Endodermal cell (in vitro differentiated cells): ENCODE measurements at regions not wholly inside any gene's neighbourhood (a gene's known extent, or its start where the extent isn't known, plus 50 kb on each side); places are given as distances from the start of the nearest gene placed in this dataset.

Experiments used
- DNase-seq: peaks from one replicate; pipeline ENCODE4 v3.0.0-alpha.2; 2017
- H3K27ac ChIP-seq: 2 replicates; pipeline ENCODE4 v1.5.1; 2013; ENCODE audit warnings: mild to moderate bottlenecking, low read depth, low read length, moderate library complexity
- H3K27me3 ChIP-seq: 2 replicates; pipeline ENCODE4 v1.6.1; 2013; ENCODE audit warnings: mild to moderate bottlenecking, low read length, moderate library complexity; ENCODE audit not compliant: insufficient read depth, control insufficient read depth, poor library complexity, severe bottlenecking
- H3K36me3 ChIP-seq: 2 replicates; pipeline ENCODE4 v1.7.0; 2013; ENCODE audit warnings: mild to moderate bottlenecking, low read length, moderate library complexity; ENCODE audit not compliant: control insufficient read depth, insufficient read depth
- H3K4me1 ChIP-seq: one replicate; pipeline ENCODE4 v1.7.0; 2013; ENCODE audit warnings: low read length; ENCODE audit not compliant: control insufficient read depth, insufficient read depth
- H3K4me3 ChIP-seq: 2 replicates; pipeline ENCODE4 v1.5.1; 2013; ENCODE audit warnings: mild to moderate bottlenecking, low read length, moderate library complexity
- H3K9ac ChIP-seq: 2 replicates; pipeline ENCODE4 v1.6.1; 2013; ENCODE audit warnings: mild to moderate bottlenecking, low read length, moderate library complexity; ENCODE audit not compliant: poor library complexity, severe bottlenecking; ENCODE audit errors: extremely low read depth
- H3K9me3 ChIP-seq: 2 replicates; pipeline ENCODE4 v1.6.1; 2013; ENCODE audit warnings: mild to moderate bottlenecking, low read length, moderate library complexity; ENCODE audit not compliant: control insufficient read depth
- H3K27ac Mint-ChIP-seq: 2 replicates; pipeline ENCODE4 v1.8.0; 2020; ENCODE audit warnings: mixed read lengths
- H3K27me3 Mint-ChIP-seq: 2 replicates; pipeline ENCODE4 v1.8.0; 2021; ENCODE audit warnings: mild to moderate bottlenecking, mixed read lengths; ENCODE audit not compliant: insufficient read depth
- H3K36me3 Mint-ChIP-seq: 2 replicates; pipeline ENCODE4 v1.8.0; 2020; ENCODE audit warnings: low read depth, mixed read lengths
- H3K4me1 Mint-ChIP-seq: 2 replicates; pipeline ENCODE4 v1.8.0; 2020; ENCODE audit warnings: mixed read lengths
- H3K4me3 Mint-ChIP-seq: 2 replicates; pipeline ENCODE4 v1.8.0; 2020; ENCODE audit warnings: mild to moderate bottlenecking, moderate library complexity, mixed read lengths
- H3K9me3 Mint-ChIP-seq: 2 replicates; pipeline ENCODE4 v1.8.0; 2020; ENCODE audit warnings: mild to moderate bottlenecking, mixed read lengths
- WGBS, 2 experiments: methylation state at CpG; one replicate each; pipeline versions ENCODE4 v1.1.5 to v1.1.7; 2013; ENCODE audit warnings: missing lambda C conversion rate in 2 of 2, mixed read lengths in 1 of 2; ENCODE audit not compliant: insufficient coverage in 1 of 2, insufficient read length in 1 of 2; 5-methylcytosine and 5-hydroxymethylcytosine counted together
- TF ChIP-seq, protein P1 (sequence below): fragments of 200-600 bp; sonication (generic); conservative IDR thresholded peaks from 2 replicates; pipeline ENCODE4 v1.5.0; 2021; ENCODE audit warnings: antibody characterized with exemption, mild to moderate bottlenecking

DNA sequence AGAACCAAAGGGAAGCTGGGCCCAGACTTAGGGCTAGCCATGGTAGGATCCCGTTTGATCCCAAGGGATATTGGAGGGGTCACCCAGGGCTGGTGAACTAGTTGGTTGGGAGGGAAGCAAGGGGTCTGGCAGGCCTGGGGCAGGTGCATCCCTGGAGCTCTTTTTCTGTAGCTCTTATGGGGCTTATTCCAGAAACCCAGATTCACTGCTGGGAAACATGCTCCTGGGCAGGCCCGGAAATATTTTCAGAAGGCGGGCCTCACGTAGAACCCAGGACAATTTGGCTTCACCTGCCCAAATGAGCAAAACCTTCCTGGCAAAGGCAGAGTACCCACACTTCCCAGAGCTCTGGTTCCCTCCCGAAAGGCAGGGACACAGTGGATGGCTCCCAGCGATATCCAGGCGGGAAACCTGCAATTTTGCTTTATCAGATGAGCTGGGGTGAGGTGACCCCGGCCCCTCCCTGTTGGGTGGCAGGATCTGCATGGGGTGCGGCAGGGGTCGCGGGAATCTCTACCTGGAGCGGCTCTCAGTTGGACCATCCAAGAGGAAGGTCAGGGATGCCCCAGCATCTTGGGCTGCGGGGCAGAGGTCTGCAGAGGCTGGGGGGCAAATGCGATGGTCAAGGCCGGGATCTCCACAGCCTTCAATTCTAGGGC, 533.9 kb downstream of the TCERG1L start:
- Histone ChIP-seq H3K9ac (no peak overlapping the region), H3K4me1 (no peaks in the 10 kb centered on the region), H3K27me3 (no peaks in the 10 kb centered on the region), H3K27ac (no peak overlapping the region), H3K9me3 (no peaks in the 10 kb centered on the region), H3K4me3 (no peak overlapping the region), H3K36me3 (no peaks in the 10 kb centered on the region)
- H3K27me3 Mint-ChIP-seq = peaks cover 3% of the 10 kb centered on the region
- DNase-seq = no peak
- H3K36me3 Mint-ChIP-seq = no peaks in the 10 kb centered on the region
- H3K4me3 Mint-ChIP-seq = no peak overlapping the region
- peaks cover 5% of the 10 kb centered on the region for H3K4me1 Mint-ChIP-seq
- WGBS, 2 experiments = 86 to 87% methylated on average over 11 to 15 of the region's 15 CpGs
- H3K9me3 Mint-ChIP-seq = no peaks in the 10 kb centered on the region
- TF ChIP-seq, protein P1, sequence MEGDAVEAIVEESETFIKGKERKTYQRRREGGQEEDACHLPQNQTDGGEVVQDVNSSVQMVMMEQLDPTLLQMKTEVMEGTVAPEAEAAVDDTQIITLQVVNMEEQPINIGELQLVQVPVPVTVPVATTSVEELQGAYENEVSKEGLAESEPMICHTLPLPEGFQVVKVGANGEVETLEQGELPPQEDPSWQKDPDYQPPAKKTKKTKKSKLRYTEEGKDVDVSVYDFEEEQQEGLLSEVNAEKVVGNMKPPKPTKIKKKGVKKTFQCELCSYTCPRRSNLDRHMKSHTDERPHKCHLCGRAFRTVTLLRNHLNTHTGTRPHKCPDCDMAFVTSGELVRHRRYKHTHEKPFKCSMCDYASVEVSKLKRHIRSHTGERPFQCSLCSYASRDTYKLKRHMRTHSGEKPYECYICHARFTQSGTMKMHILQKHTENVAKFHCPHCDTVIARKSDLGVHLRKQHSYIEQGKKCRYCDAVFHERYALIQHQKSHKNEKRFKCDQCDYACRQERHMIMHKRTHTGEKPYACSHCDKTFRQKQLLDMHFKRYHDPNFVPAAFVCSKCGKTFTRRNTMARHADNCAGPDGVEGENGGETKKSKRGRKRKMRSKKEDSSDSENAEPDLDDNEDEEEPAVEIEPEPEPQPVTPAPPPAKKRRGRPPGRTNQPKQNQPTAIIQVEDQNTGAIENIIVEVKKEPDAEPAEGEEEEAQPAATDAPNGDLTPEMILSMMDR = no peak
- H3K27ac Mint-ChIP-seq = no peak overlapping the region

DNA sequence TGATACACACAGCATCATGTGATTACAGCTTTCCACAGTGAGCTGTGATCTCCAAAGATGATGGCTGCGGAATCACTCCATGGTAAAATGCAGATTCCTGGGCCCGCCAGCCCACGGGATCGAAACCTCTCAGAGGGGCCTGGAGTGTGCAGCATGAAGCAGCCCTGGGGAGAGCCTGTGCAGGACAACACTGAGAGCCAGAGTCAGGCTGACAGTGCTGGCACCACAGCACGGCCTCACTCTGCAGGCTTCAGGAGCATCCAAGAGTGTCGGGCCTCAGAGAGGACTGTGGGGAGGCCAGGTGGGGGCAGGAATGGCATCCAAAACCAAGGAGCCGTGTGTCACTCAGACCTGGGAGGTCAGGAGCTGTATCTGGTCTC, 533.4 kb downstream of the TCERG1L start:
- no peak for DNase-seq

DNA sequence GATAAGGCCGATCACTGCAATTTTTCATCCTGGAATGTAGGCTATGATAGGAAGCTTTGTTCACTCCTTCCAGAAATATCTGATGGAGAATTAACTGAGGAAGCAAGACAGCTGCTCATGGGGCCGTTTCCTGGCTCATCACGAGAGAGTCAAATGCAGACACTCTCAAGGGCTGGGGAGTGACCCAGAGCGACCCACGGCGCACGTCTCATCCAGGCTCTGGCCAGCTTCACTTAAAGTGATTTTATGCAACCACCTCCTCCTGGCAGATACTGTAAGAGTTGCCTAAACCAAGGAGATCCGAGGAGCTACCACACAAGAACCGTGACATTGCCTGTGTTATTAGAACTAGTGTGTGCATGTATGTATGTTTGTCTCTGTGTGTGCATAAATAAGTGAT, 530.8 kb downstream of the TCERG1L start:
- DNase-seq = no peak
- no peaks in the 10 kb centered on the region for H3K27me3 ChIP-seq
- 89 to 96% methylated on average over 5 to 9 of the region's 9 CpGs for WGBS, 2 experiments
- H3K36me3 ChIP-seq = no peaks in the 10 kb centered on the region
- no peaks in the 10 kb centered on the region for H3K9me3 ChIP-seq
- Mint-ChIP-seq H3K27me3 (peaks cover 3% of the 10 kb centered on the region), H3K4me1 (no peaks in the 10 kb centered on the region), H3K27ac (no peak overlapping the region), H3K4me3 (no peak overlapping the region), H3K9me3 (no peaks in the 10 kb centered on the region), H3K36me3 (no peaks in the 10 kb centered on the region)
- H3K27ac ChIP-seq = no peak overlapping the region
- H3K4me1 ChIP-seq = no peaks in the 10 kb centered on the region
- no peak overlapping the region for H3K9ac ChIP-seq
- H3K4me3 ChIP-seq = no peak overlapping the region
- TF ChIP-seq, protein P1 = no peak

More for the DNA sequence above, 533.4 kb downstream of the TCERG1L start:
- Mint-ChIP-seq H3K36me3 (no peaks in the 10 kb centered on the region), H3K27ac (no peak overlapping the region), H3K4me3 (no peak overlapping the region), H3K9me3 (no peaks in the 10 kb centered on the region), H3K4me1 (peaks cover 5% of the 10 kb centered on the region), H3K27me3 (peaks cover 3% of the 10 kb centered on the region)
- Histone ChIP-seq H3K4me3 (no peak overlapping the region), H3K27me3 (no peaks in the 10 kb centered on the region), H3K27ac (no peak overlapping the region), H3K4me1 (no peaks in the 10 kb centered on the region), H3K9ac (no peak overlapping the region), H3K36me3 (no peaks in the 10 kb centered on the region), H3K9me3 (no peaks in the 10 kb centered on the region)
- TF ChIP-seq, protein P1 = no peak
- 86 to 88% methylated on average over 2 to 7 of the region's 7 CpGs for WGBS, 2 experiments
